SK-N-MC (cell line): ENCODE measurements at regions not wholly inside any gene's neighbourhood (a gene's known extent, or its start where the extent isn't known, plus 50 kb on each side); places are given as distances from the start of the nearest gene placed in this dataset.

Source experiments
- DNase-seq: peaks from one replicate; pipeline ENCODE4 v3.0.0-alpha.2; 2011; ENCODE audit warnings: low read depth, low spot score
- H3K27ac ChIP-seq: fragments of 200-600 bp; sonication (generic); 2 replicates; pipeline ENCODE4 v1.5.1; 2016; ENCODE audit warnings: mixed run types
- H3K36me3 ChIP-seq: fragments of 200-600 bp; sonication (generic); 2 replicates; pipeline ENCODE4 v1.6.1; 2017; ENCODE audit warnings: antibody characterized with exemption, low read length, mixed read lengths; ENCODE audit not compliant: insufficient read depth
- H3K4me3 ChIP-seq: fragments of 200-600 bp; sonication (generic); 2 replicates; pipeline ENCODE4 v1.5.1; 2016
- H3K9ac ChIP-seq: fragments of 200-600 bp; sonication (generic); 2 replicates; pipeline ENCODE4 v1.8.0; 2017; ENCODE audit warnings: mixed run types, mixed read lengths; ENCODE audit not compliant: insufficient read length
- H3K9me3 ChIP-seq: fragments of 200-600 bp; sonication (generic); 2 replicates; pipeline ENCODE4 v1.6.1; 2017; ENCODE audit warnings: low read depth, mild to moderate bottlenecking, antibody characterized with exemption, low read length, moderate library complexity, mixed read lengths
- EZH2 ChIP-seq: fragments of 200-600 bp; sonication (generic); IDR thresholded peaks from one replicate; pipeline ENCODE4 v1.6.1; 2017; ENCODE audit warnings: antibody characterized with exemption
- FOXP2 ChIP-seq: optimal IDR thresholded peaks from 2 replicates; pipeline ENCODE3; 2011; ENCODE audit warnings: mild to moderate bottlenecking, moderate library complexity; ENCODE audit not compliant: insufficient read depth; ENCODE audit errors: extremely low read length, control extremely low read depth
- POLR2AphosphoS5 ChIP-seq: IDR thresholded peaks from 2 replicates; pipeline ENCODE4 v1.6.1; 2012; ENCODE audit warnings: mild to moderate bottlenecking, low read depth, low read length, borderline replicate concordance

DNA sequence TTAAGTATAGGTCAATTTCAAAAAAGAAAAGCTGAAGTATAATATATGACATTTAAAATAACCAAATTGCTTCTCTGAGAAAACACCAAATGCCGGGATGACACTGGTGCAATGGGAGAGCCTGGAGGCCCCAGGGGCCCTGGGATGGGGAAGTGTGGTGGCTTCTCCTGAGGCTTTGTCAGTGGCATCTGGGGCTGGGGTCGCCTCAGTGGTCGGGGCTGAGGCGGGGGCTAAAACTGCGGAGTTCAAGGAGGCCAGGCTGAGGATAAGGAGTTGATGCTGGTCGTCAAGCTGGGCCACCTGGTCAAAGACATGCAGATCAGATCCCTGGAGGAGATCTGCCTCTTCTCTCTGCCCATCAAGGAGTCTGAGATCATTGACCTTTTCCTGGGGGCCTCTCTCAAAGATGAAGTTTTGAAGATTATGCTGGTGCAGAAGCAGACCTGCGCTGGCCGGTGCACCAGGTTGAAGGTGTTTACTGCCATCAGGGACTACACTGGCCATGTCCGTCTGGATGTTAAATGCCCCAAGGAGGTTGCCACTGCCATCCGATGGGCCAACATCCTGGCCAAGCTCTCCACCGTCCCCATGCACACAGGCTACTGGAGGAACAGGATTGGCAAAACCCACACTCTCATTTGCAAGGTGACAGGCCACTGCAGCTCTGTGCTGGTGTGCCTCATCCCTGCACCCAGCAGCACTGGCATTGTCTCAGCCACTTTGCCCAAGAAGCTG is 660.1 kb upstream of the CCDC179 start:
- Histone ChIP-seq H3K4me3 (no peak overlapping the region), H3K9me3 (no peaks in the 10 kb centered on the region), H3K27ac (no peak overlapping the region), H3K9ac (no peak overlapping the region), H3K36me3 (no peaks in the 10 kb centered on the region)
- no peak for DNase-seq
- TF ChIP-seq POLR2AphosphoS5 = no peak
- no peak for TF ChIP-seq EZH2
- no peak for TF ChIP-seq FOXP2

DNA sequence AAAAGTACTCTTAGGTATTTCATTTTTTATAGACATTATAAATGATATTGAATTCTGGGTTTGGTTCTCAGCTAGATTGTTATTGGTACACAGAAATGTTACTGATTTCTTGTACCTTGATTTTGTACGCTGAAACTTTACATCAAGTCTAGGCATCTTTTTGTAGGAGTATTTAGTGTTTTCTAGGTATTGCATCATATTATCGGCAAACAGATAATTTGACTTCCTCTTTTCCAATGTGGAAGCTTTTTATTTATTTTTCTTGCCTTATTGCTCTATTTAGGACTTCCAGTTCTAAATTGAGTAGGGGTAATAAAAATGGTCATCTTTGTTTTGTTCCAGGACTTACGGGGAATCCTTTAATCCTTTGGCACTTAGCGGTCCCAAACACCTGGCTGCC is 676.6 kb upstream of the CCDC179 start:
- no peaks in the 10 kb centered on the region for H3K36me3 ChIP-seq
- no peak for TF ChIP-seq POLR2AphosphoS5
- no peak for TF ChIP-seq EZH2
- no peak for TF ChIP-seq FOXP2
- DNase-seq = no peak

GRCh38 chr11:23539556-23539955 is 679.3 kb upstream of the CCDC179 start:
- Histone ChIP-seq H3K9me3 (no peaks in the 10 kb centered on the region), H3K27ac (no peak overlapping the region), H3K4me3 (no peak overlapping the region), H3K9ac (no peak overlapping the region), H3K36me3 (no peaks in the 10 kb centered on the region)
- TF ChIP-seq POLR2AphosphoS5 (no peak), FOXP2 (no peak), EZH2 (no peak)
- DNase-seq = no peak

More for the DNA sequence above, 676.6 kb upstream of the CCDC179 start:
- Histone ChIP-seq H3K4me3 (no peak overlapping the region), H3K9me3 (no peaks in the 10 kb centered on the region), H3K9ac (no peak overlapping the region), H3K27ac (no peak overlapping the region)

DNA sequence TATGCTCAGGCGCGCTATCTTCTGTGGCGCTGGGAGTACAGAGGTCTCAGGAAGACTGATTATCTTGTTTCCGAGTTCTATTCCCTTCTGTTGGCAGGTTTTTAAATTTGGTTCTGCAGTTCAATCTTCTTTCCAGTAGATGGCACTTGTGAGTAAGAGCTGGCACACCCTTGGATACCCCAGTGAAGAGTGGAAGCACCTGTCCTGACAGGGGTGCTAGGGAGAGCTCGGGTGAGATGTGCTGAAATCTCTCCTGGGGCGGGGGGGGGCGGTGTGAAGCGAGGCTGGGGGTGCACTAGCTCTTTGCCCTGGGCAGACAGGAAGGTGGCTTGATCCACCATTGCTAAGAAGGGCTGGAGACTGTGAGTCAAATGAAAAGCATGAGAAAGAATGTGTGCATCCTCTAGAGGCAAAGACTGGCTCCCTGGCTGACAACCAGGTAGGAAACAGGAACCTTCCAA is 679.9 kb upstream of the CCDC179 start:
- TF ChIP-seq FOXP2 (no peak), EZH2 (no peak), POLR2AphosphoS5 (no peak)
- Histone ChIP-seq H3K36me3 (no peaks in the 10 kb centered on the region), H3K27ac (no peak overlapping the region), H3K4me3 (no peak overlapping the region), H3K9ac (no peak overlapping the region), H3K9me3 (no peaks in the 10 kb centered on the region)
- DNase-seq = no peak

DNA sequence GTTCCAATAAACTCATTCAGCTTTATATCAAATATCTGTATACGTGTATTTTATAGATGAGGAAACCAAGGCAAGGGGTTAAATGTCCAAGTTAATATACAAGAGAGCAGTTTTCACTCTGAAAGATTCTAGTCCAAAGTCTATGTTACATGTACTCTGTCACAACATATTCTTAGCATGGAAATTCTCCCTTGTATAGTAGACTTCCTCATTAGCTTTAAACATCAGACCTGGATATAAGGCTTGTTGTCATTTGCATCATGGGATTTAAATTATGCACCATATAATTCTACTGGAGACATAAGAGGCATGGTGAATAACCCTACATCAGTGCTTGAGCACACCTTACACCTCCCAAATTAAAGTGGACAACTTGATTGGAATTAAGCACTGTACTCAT is 681.9 kb upstream of the CCDC179 start:
- no peak for DNase-seq
- no peak overlapping the region for H3K4me3 ChIP-seq
- no peak for TF ChIP-seq FOXP2
- TF ChIP-seq POLR2AphosphoS5 = no peak
- TF ChIP-seq EZH2 = no peak
- no peak overlapping the region for H3K27ac ChIP-seq
- no peaks in the 10 kb centered on the region for H3K36me3 ChIP-seq
- no peak overlapping the region for H3K9ac ChIP-seq
- H3K9me3 ChIP-seq = no peaks in the 10 kb centered on the region

GRCh38 chr11:23542816-23543215 is 682.5 kb upstream of the CCDC179 start:
- DNase-seq = no peak
- Histone ChIP-seq H3K27ac (no peak overlapping the region), H3K36me3 (no peaks in the 10 kb centered on the region), H3K9me3 (no peaks in the 10 kb centered on the region), H3K9ac (no peak overlapping the region), H3K4me3 (no peak overlapping the region)
- TF ChIP-seq EZH2 (no peak), POLR2AphosphoS5 (no peak), FOXP2 (no peak)

GRCh38 chr11:23543651-23544222 is 683.5 kb upstream of the CCDC179 start:
- Histone ChIP-seq H3K9me3 (no peaks in the 10 kb centered on the region), H3K36me3 (no peaks in the 10 kb centered on the region), H3K9ac (no peak overlapping the region), H3K27ac (no peak overlapping the region), H3K4me3 (no peak overlapping the region)
- no peak for DNase-seq
- TF ChIP-seq EZH2 (no peak), FOXP2 (no peak), POLR2AphosphoS5 (no peak)

GRCh38 chr11:23551706-23552105 is 691.4 kb upstream of the CCDC179 start:
- no peaks in the 10 kb centered on the region for H3K9me3 ChIP-seq
- no peaks in the 10 kb centered on the region for H3K36me3 ChIP-seq
- H3K27ac ChIP-seq = no peak overlapping the region
- no peak for DNase-seq
- no peak overlapping the region for H3K9ac ChIP-seq
- TF ChIP-seq POLR2AphosphoS5 = no peak
- no peak for TF ChIP-seq EZH2
- no peak for TF ChIP-seq FOXP2
- no peak overlapping the region for H3K4me3 ChIP-seq

DNA sequence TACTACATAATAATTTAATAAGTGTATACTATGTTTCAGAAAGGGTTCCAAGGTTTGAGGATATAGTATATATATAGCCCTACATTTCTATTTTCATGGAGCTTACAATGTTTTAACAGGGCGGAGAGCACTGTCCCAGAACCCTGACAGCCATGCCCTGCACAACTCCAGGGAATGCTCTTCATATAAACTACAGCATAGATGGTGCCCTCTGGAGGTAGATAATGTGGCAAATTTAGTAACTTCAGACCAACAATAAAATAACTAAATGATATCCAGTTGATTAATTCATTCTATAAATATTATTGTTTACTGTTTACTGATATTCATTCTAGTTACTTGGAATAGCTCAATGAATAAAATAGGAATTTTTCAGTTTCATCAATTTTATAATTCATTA is 693.7 kb upstream of the CCDC179 start:
- Histone ChIP-seq H3K36me3 (no peaks in the 10 kb centered on the region), H3K27ac (no peak overlapping the region), H3K9me3 (no peaks in the 10 kb centered on the region), H3K4me3 (no peak overlapping the region), H3K9ac (no peak overlapping the region)
- no peak for DNase-seq
- TF ChIP-seq POLR2AphosphoS5 = no peak
